ENCODE measurements at regions not wholly inside any gene's neighbourhood (a gene's known extent, or its start where the extent isn't known, plus 50 kb on each side); places are given as distances from the start of the nearest gene placed in this dataset.

DNA sequence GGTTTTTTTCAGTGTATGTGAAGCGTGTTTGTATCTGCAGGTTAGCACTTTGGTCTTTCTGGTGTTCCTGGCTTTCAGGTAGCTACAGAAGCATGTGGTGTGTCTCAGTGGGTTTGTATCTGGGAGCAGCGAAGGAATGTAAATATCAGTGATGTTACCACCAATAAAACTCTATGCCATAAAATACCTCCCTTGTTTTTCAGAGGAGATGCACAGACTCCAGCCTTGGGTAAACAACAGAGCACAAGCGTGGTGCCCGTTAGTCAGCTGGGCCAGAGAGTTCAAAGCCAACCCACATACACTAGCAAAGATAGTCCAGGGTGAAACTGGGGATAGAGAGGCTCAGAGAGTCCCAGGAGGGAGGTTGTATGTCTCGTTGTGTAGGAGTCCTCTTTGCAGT, 393.8 kb downstream of the SMOC2 start:
- TF ChIP-seq SUZ12 (IDR thresholded peaks at IDR 0.05; ENCODE audit: extremely low read depth, insufficient read depth, insufficient read length): no peak
- TF ChIP-seq ZNF274 (IDR thresholded peaks at IDR 0.05; ENCODE audit: low read depth, low read length): no peak
- no peak for TF ChIP-seq YY1 (IDR thresholded peaks at IDR 0.05; ENCODE audit: insufficient read depth, insufficient read length)
